ENCODE measurements at regions not wholly inside any gene's neighbourhood (a gene's known extent, or its start where the extent isn't known, plus 50 kb on each side); places are given as distances from the start of the nearest gene placed in this dataset.

DNA sequence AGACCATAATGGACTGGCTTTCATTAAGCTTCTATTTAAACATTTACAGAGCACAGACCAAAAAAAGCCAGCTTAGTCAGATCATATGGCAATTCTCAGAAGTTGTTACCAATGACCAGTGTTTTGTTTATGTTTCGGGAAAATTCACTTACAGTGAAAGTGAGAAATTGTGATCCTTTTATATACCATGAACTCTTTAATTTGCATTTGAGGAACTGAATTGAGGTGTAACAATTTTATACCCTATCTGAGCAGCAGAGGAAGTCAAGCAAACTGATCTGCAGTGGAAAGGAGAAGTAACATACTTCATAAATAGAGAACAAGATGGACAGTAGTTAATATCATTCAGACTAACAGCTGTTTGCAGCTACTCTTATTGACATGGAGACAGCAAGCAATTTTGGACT, 97.1 kb downstream of the TMA16 start:
- H3K9ac ChIP-seq (ENCODE audit: low read depth in 2 of 2, low read length in 2 of 2), result no peak overlapping the region
- TF ChIP-seq, protein P1, sequence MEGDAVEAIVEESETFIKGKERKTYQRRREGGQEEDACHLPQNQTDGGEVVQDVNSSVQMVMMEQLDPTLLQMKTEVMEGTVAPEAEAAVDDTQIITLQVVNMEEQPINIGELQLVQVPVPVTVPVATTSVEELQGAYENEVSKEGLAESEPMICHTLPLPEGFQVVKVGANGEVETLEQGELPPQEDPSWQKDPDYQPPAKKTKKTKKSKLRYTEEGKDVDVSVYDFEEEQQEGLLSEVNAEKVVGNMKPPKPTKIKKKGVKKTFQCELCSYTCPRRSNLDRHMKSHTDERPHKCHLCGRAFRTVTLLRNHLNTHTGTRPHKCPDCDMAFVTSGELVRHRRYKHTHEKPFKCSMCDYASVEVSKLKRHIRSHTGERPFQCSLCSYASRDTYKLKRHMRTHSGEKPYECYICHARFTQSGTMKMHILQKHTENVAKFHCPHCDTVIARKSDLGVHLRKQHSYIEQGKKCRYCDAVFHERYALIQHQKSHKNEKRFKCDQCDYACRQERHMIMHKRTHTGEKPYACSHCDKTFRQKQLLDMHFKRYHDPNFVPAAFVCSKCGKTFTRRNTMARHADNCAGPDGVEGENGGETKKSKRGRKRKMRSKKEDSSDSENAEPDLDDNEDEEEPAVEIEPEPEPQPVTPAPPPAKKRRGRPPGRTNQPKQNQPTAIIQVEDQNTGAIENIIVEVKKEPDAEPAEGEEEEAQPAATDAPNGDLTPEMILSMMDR (IDR thresholded peaks at IDR 0.05), result no peak
- no peaks in the 10 kb centered on the region for H3K27me3 ChIP-seq
- no peak overlapping the region for H3K4me3 ChIP-seq
- no peaks in the 10 kb centered on the region for H3K9me3 ChIP-seq
- no peak for DNase-seq
- H3K4me1 ChIP-seq, result no peaks in the 10 kb centered on the region
- H3K27ac ChIP-seq, result no peak overlapping the region
- no peaks in the 10 kb centered on the region for H3K36me3 ChIP-seq
- intact Hi-C loops (cut with DNase I), result no loop called here

DNA sequence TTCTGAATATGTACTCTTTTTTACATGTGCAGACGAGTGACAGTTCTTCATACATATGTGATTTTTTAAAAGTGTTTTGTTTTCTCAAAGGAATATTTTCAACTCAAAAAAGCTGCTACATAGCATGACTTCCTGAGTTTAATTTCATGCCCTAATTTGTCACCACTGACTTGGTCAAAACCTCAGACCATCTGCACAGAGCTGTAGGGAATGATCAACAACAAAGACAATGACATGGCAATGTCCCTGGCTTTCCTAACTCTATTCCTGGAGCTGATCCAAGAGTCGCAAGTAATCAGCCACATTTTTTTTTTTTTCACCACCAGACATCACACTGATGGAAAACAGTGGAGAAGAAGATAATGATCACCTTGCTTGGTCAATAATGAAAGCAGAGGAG, 97.7 kb downstream of the TMA16 start:
- no peak overlapping the region for H3K4me3 ChIP-seq
- no peaks in the 10 kb centered on the region for H3K4me1 ChIP-seq
- H3K9ac ChIP-seq (ENCODE audit: low read depth in 2 of 2, low read length in 2 of 2), result no peak overlapping the region
- H3K27me3 ChIP-seq, result no peaks in the 10 kb centered on the region
- DNase-seq, result no peak
- TF ChIP-seq, protein P1 (IDR thresholded peaks at IDR 0.05), result no peak
- no peaks in the 10 kb centered on the region for H3K9me3 ChIP-seq
- H3K36me3 ChIP-seq, result no peaks in the 10 kb centered on the region
- H3K27ac ChIP-seq, result no peak overlapping the region
- intact Hi-C loops (cut with DNase I), result no loop called here

DNA sequence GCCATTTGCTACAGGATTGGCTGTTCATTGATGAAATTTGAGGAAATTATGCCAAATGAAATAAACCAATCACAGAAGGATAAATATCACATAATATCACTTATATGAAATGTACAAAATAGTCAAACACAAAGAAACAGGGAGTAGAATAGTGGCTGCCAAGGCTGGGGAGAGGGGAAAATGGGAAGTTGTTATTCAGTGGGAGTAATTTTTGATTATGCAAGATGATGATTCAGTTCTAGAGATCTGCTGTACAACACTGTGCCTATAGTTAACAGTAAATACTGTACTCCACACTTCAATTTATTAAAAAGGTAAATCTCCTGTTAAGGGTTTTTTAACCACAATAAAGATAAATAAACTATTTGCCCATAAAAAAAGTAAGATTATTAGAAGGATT, 101.1 kb downstream of the TMA16 start:
- intact Hi-C loops (cut with DNase I), result no loop called here
- H3K4me1 ChIP-seq, result no peaks in the 10 kb centered on the region
- TF ChIP-seq, protein P1 (IDR thresholded peaks at IDR 0.05), result no peak
- no peaks in the 10 kb centered on the region for H3K9me3 ChIP-seq
- no peak overlapping the region for H3K4me3 ChIP-seq
- H3K36me3 ChIP-seq, result no peaks in the 10 kb centered on the region
- no peaks in the 10 kb centered on the region for H3K27me3 ChIP-seq
- no peak for DNase-seq
- H3K27ac ChIP-seq, result no peak overlapping the region
- no peak overlapping the region for H3K9ac ChIP-seq (ENCODE audit: low read depth in 2 of 2, low read length in 2 of 2)

DNA sequence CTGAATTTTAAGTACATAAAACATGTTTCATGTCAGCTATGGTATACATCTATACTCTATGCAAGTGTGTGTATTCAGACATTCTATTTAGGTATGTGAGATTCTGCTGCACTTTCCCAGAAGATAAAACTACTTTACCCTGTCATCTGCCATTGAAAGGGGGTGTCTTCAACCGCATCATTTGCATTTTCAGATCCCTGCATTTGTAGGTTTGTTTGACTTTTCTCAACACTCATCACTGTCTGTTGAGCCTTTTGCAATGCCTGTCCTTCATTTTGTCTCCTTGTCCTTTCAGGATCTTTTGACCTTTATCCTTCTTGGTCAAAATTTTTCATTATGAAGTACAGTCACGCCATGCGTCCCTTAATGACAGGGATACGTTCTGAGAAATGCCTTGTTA, 103.5 kb downstream of the TMA16 start:
- H3K27ac ChIP-seq, result no peak overlapping the region
- intact Hi-C loops (cut with DNase I), result no loop called here
- no peaks in the 10 kb centered on the region for H3K4me1 ChIP-seq
- no peak overlapping the region for H3K9ac ChIP-seq (ENCODE audit: low read depth in 2 of 2, low read length in 2 of 2)
- DNase-seq, result no peak
- H3K9me3 ChIP-seq, result no peaks in the 10 kb centered on the region
- TF ChIP-seq, protein P1 (IDR thresholded peaks at IDR 0.05), result no peak
- no peaks in the 10 kb centered on the region for H3K27me3 ChIP-seq
- no peaks in the 10 kb centered on the region for H3K36me3 ChIP-seq
- no peak overlapping the region for H3K4me3 ChIP-seq

DNA sequence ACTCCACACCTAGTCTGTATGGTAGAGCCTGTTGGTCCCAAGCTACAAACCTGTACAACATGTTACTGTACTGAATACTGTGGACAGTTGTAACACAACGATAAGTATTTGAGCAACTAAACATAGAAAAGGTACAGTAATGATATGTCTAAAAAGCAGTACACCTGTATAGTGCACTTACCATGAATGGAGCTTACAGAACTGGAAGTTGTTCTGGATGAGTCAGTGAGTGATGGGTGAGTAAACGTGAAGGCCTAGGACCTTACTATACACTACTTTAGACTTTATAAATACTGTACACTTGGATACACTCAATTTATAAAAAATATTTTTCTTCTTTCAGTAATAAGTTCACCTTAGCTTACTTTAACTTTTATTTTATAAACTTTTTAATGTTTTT, 104.0 kb downstream of the TMA16 start:
- no peaks in the 10 kb centered on the region for H3K36me3 ChIP-seq
- no peak for DNase-seq
- H3K9ac ChIP-seq (ENCODE audit: low read depth in 2 of 2, low read length in 2 of 2), result no peak overlapping the region
- TF ChIP-seq, protein P1 (IDR thresholded peaks at IDR 0.05), result no peak
- H3K27me3 ChIP-seq, result no peaks in the 10 kb centered on the region
- intact Hi-C loops (cut with DNase I), result no loop called here
- no peak overlapping the region for H3K27ac ChIP-seq
- H3K4me1 ChIP-seq, result no peaks in the 10 kb centered on the region
- H3K9me3 ChIP-seq, result no peaks in the 10 kb centered on the region
- no peak overlapping the region for H3K4me3 ChIP-seq

DNA sequence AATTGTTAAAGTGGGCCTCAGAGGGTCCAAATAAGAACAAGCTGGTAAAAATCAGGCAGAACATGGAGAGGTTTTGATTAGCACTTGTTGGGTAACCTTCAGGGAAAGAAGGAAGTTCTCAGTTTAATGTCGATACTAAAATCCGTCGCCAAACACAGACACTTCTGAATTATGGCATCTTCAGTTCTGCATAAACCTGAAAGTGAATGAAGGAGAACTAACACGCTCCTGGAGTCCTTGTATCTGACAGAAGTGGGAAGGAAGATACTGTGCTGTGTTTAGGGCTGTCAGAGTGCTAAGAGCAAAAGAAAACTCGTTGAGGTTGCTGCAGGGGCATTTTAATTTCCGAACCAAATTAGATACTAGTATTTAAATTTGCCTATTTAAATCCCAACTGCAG, 106.2 kb downstream of the TMA16 start:
- Histone ChIP-seq H3K36me3 (no peaks in the 10 kb centered on the region), H3K27me3 (no peaks in the 10 kb centered on the region), H3K27ac (no peak overlapping the region), H3K4me3 (no peak overlapping the region), H3K4me1 (no peaks in the 10 kb centered on the region), H3K9me3 (no peaks in the 10 kb centered on the region), H3K9ac (ENCODE audit: low read depth in 2 of 2, low read length in 2 of 2) (no peak overlapping the region)
- intact Hi-C loops (cut with DNase I), result no loop called here
- DNase-seq, result no peak
- TF ChIP-seq, protein P1 (IDR thresholded peaks at IDR 0.05), result no peak
